ENCODE measurements at regions not wholly inside any gene's neighbourhood (a gene's known extent, or its start where the extent isn't known, plus 50 kb on each side); places are given as distances from the start of the nearest gene placed in this dataset.

DNA sequence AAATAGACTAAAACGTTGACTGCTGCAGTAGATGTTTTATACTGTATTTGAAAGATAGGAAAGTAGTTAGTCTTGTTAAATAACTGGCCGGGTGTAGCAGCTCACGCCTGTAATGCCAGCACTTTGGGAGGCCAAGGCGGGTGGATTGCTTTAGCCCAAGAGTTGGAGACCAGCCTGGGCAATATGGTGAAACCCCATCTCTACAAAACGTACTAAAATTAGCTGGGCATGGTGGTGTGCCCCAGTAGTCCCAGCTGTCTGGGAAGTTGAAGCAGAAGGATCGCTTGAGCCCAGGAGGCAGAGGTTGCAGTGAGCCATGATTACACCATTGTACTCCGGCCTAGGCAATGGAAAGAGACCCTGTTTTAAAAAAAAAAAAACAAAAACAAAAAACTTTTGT lies 60.5 kb upstream of the ULK4 start:
- WGBS, 2 experiments (ENCODE audit: low coverage in 1 of 2, low lambda C conversion rate in 2 of 2, missing lambda C conversion rate in 2 of 2): 67 to 68% methylated on average over 7 of the region's 7 CpGs
- peaks cover 77% of the 10 kb centered on the region for H3K4me1 ChIP-seq (ENCODE audit: insufficient read depth)

GRCh38 chr3:42020684-42021307 lies 58.9 kb upstream of the ULK4 start:
- H3K27ac ChIP-seq: peak overlapping the region; percentile 71
- peak overlapping the region; percentile 77 for H3K4me2 ChIP-seq (ENCODE audit: unreplicated experiment)
- H3K36me3 ChIP-seq (ENCODE audit: low read depth): no peaks in the 10 kb centered on the region
- peak overlapping the region; percentile 33 for H3K9ac ChIP-seq
- in situ Hi-C loops (cut with MboI): no loop called here
- no peak overlapping the region for H2AFZ ChIP-seq
- H3K27me3 ChIP-seq (replicated peaks; ENCODE audit: insufficient read depth): no peaks in the 10 kb centered on the region
- H3K4me1 ChIP-seq (ENCODE audit: insufficient read depth): peaks cover 67% of the 10 kb centered on the region
- peak; percentile 93 for DNase-seq
- H3K4me3 ChIP-seq: peak overlapping the region; percentile 49
- H3K79me2 ChIP-seq (ENCODE audit: insufficient read depth): peaks cover 93% of the 10 kb centered on the region
- whole genome bisulfite sequencing, 2 experiments (ENCODE audit: low coverage in 1 of 2, low lambda C conversion rate in 2 of 2, missing lambda C conversion rate in 2 of 2): 0 to 4% methylated on average over 2 of the region's 2 CpGs
- no peaks in the 10 kb centered on the region for H3K9me2 ChIP-seq (ENCODE audit: insufficient read depth)
- no peaks in the 10 kb centered on the region for H4K20me1 ChIP-seq (ENCODE audit: insufficient read depth)
- TF ChIP-seq EZH2 (IDR thresholded peaks at IDR 0.05; ENCODE audit: insufficient read depth, poor library complexity, severe bottlenecking): no peak
- TF ChIP-seq EZH2phosphoT487 (IDR thresholded peaks at IDR 0.05; ENCODE audit: insufficient read depth, low read depth): no peak
- H3F3A ChIP-seq (ENCODE audit: insufficient read depth): peaks cover 35% of the 10 kb centered on the region
- H3K9me3 ChIP-seq (ENCODE audit: low read depth): no peaks in the 10 kb centered on the region

More for the DNA sequence above, 60.5 kb upstream of the ULK4 start:
- H3F3A ChIP-seq (ENCODE audit: insufficient read depth): peaks cover 50% of the 10 kb centered on the region
- TF ChIP-seq EZH2phosphoT487 (IDR thresholded peaks at IDR 0.05; ENCODE audit: insufficient read depth, low read depth) (no peak), EZH2 (IDR thresholded peaks at IDR 0.05; ENCODE audit: insufficient read depth, poor library complexity, severe bottlenecking) (no peak)
- no peak overlapping the region for H2AFZ ChIP-seq
- no peak overlapping the region for H3K27ac ChIP-seq
- no peak overlapping the region for H3K4me3 ChIP-seq
- H3K27me3 ChIP-seq (replicated peaks; ENCODE audit: insufficient read depth): no peaks in the 10 kb centered on the region
- peaks cover 93% of the 10 kb centered on the region for H3K79me2 ChIP-seq (ENCODE audit: insufficient read depth)
- H3K4me2 ChIP-seq (ENCODE audit: unreplicated experiment): no peak overlapping the region
- H3K36me3 ChIP-seq (ENCODE audit: low read depth): no peaks in the 10 kb centered on the region
- H3K9me3 ChIP-seq (ENCODE audit: low read depth): no peaks in the 10 kb centered on the region
- in situ Hi-C loops (cut with MboI): no loop called here
- H3K9me2 ChIP-seq (ENCODE audit: insufficient read depth): no peaks in the 10 kb centered on the region
- H3K9ac ChIP-seq: no peak overlapping the region
- DNase-seq: no peak
- H4K20me1 ChIP-seq (ENCODE audit: insufficient read depth): no peaks in the 10 kb centered on the region

GRCh38 chr3:42019953-42020260 lies 58.0 kb upstream of the ULK4 start:
- TF ChIP-seq EZH2phosphoT487 (IDR thresholded peaks at IDR 0.05; ENCODE audit: insufficient read depth, low read depth): no peak
- no peak for TF ChIP-seq EZH2 (IDR thresholded peaks at IDR 0.05; ENCODE audit: insufficient read depth, poor library complexity, severe bottlenecking)
- Histone ChIP-seq H3K27me3 (replicated peaks; ENCODE audit: insufficient read depth) (no peaks in the 10 kb centered on the region), H3K9me3 (ENCODE audit: low read depth) (no peaks in the 10 kb centered on the region), H3K27ac (peak overlapping the region; percentile 71; the same call in 1 of the 2 replicates), H3K36me3 (ENCODE audit: low read depth) (no peaks in the 10 kb centered on the region), H3F3A (ENCODE audit: insufficient read depth) (peaks cover 29% of the 10 kb centered on the region), H2AFZ (no peak overlapping the region), H3K4me1 (ENCODE audit: insufficient read depth) (peaks cover 65% of the 10 kb centered on the region), H4K20me1 (ENCODE audit: insufficient read depth) (no peaks in the 10 kb centered on the region), H3K9me2 (ENCODE audit: insufficient read depth) (no peaks in the 10 kb centered on the region), H3K79me2 (ENCODE audit: insufficient read depth) (peaks cover 95% of the 10 kb centered on the region), H3K4me2 (ENCODE audit: unreplicated experiment) (peak overlapping the region; percentile 77), H3K4me3 (no peak overlapping the region), H3K9ac (no peak overlapping the region)
- no peak for DNase-seq
- in situ Hi-C loops (cut with MboI): no loop called here
- 86 to 90% methylated on average over 5 of the region's 5 CpGs for WGBS, 2 experiments (ENCODE audit: low coverage in 1 of 2, low lambda C conversion rate in 2 of 2, missing lambda C conversion rate in 2 of 2)

GRCh38 chr3:42019144-42019952 lies 57.4 kb upstream of the ULK4 start:
- H3K9me2 ChIP-seq (ENCODE audit: insufficient read depth): no peaks in the 10 kb centered on the region
- H2AFZ ChIP-seq: no peak overlapping the region
- 96 to 98% methylated on average over 6 of the region's 6 CpGs for WGBS, 2 experiments (ENCODE audit: low coverage in 1 of 2, low lambda C conversion rate in 2 of 2, missing lambda C conversion rate in 2 of 2)
- in situ Hi-C loops (cut with MboI): no loop called here
- H3K27me3 ChIP-seq (replicated peaks; ENCODE audit: insufficient read depth): no peaks in the 10 kb centered on the region
- H3K4me2 ChIP-seq (ENCODE audit: unreplicated experiment): no peak overlapping the region
- H3K9me3 ChIP-seq (ENCODE audit: low read depth): no peaks in the 10 kb centered on the region
- H3K27ac ChIP-seq: no peak overlapping the region
- H3K79me2 ChIP-seq (ENCODE audit: insufficient read depth): peaks cover 95% of the 10 kb centered on the region
- no peaks in the 10 kb centered on the region for H3K36me3 ChIP-seq (ENCODE audit: low read depth)
- no peak for TF ChIP-seq EZH2phosphoT487 (IDR thresholded peaks at IDR 0.05; ENCODE audit: insufficient read depth, low read depth)
- no peak for TF ChIP-seq EZH2 (IDR thresholded peaks at IDR 0.05; ENCODE audit: insufficient read depth, poor library complexity, severe bottlenecking)
- peaks cover 30% of the 10 kb centered on the region for H3F3A ChIP-seq (ENCODE audit: insufficient read depth)
- no peak overlapping the region for H3K4me3 ChIP-seq
- peaks cover 60% of the 10 kb centered on the region for H3K4me1 ChIP-seq (ENCODE audit: insufficient read depth)
- H4K20me1 ChIP-seq (ENCODE audit: insufficient read depth): no peaks in the 10 kb centered on the region
- no peak overlapping the region for H3K9ac ChIP-seq
- DNase-seq: no peak
